Activated T-cell treated with anti-CD3 and anti-CD28 coated beads, Interleukin-2, amount 50 U/mL, for 4 hours (primary cell): ENCODE measurements at regions not wholly inside any gene's neighbourhood (a gene's known extent, or its start where the extent isn't known, plus 50 kb on each side); places are given as distances from the start of the nearest gene placed in this dataset.

Experiments
- ATAC-seq, 2 donors: fragments of 200-7000 bp; cut with Tn5 transposase; one replicate each; pipeline ENCODE4 v1.10.0; 2021
- DNase-seq: peaks from one replicate; pipeline ENCODE4 v3.0.0-alpha.2; 2020
- H3K27me3 Mint-ChIP-seq: one replicate; pipeline ENCODE4 v1.8.0; 2021; ENCODE audit warnings: low read depth, mixed read lengths
- H3K36me3 Mint-ChIP-seq: one replicate; pipeline ENCODE4 v1.8.0; 2022; ENCODE audit warnings: mixed read lengths; ENCODE audit not compliant: insufficient read depth
- H3K4me1 Mint-ChIP-seq: one replicate; pipeline ENCODE4 v1.8.0; 2021; ENCODE audit warnings: low read depth, mixed read lengths
- H3K4me3 Mint-ChIP-seq: one replicate; pipeline ENCODE4 v1.8.0; 2021; ENCODE audit warnings: mild to moderate bottlenecking, moderate library complexity, mixed read lengths
- H3K9me3 Mint-ChIP-seq: one replicate; pipeline ENCODE4 v1.8.0; 2021; ENCODE audit warnings: mixed read lengths

- Mint-ChIP-seq H3K4me3 (no peak overlapping the region), H3K4me1 (no peaks in the 10 kb centered on the region), H3K27me3 (no peaks in the 10 kb centered on the region), H3K9me3 (no peaks in the 10 kb centered on the region), H3K36me3 (no peaks in the 10 kb centered on the region)
- no peak for ATAC-seq
- no peak for DNase-seq
Observed at GRCh38 chrX:25198253-25198652, 182.5 kb upstream of the ARX start.

GRCh38 chrX:25196221-25196620 lies 180.5 kb upstream of the ARX start:
- Mint-ChIP-seq H3K4me3 (no peak overlapping the region), H3K4me1 (no peaks in the 10 kb centered on the region), H3K36me3 (no peaks in the 10 kb centered on the region), H3K9me3 (no peaks in the 10 kb centered on the region), H3K27me3 (no peaks in the 10 kb centered on the region)
- no peak for DNase-seq
- ATAC-seq, result no peak

- Mint-ChIP-seq H3K4me1 (no peaks in the 10 kb centered on the region), H3K4me3 (no peak overlapping the region), H3K36me3 (no peaks in the 10 kb centered on the region), H3K27me3 (no peaks in the 10 kb centered on the region), H3K9me3 (peaks cover 14% of the 10 kb centered on the region)
- DNase-seq, result no peak
- ATAC-seq, result no peak
Observed at GRCh38 chrX:25191403-25191802, 175.6 kb upstream of the ARX start.

- DNase-seq, result no peak
- no peaks in the 10 kb centered on the region for H3K27me3 Mint-ChIP-seq
- H3K4me3 Mint-ChIP-seq, result no peak overlapping the region
- no peaks in the 10 kb centered on the region for H3K4me1 Mint-ChIP-seq
- no peaks in the 10 kb centered on the region for H3K9me3 Mint-ChIP-seq
- ATAC-seq, result no peak
- no peaks in the 10 kb centered on the region for H3K36me3 Mint-ChIP-seq
Observed at GRCh38 chrX:25181775-25182174, 166.0 kb upstream of the ARX start.

- Mint-ChIP-seq H3K27me3 (no peaks in the 10 kb centered on the region), H3K9me3 (no peaks in the 10 kb centered on the region), H3K4me3 (no peak overlapping the region), H3K4me1 (no peaks in the 10 kb centered on the region), H3K36me3 (no peaks in the 10 kb centered on the region)
- ATAC-seq, result no peak
- DNase-seq, result no peak
Observed at GRCh38 chrX:25180242-25180641, 164.5 kb upstream of the ARX start.

- H3K4me3 Mint-ChIP-seq, result no peak overlapping the region
- H3K27me3 Mint-ChIP-seq, result no peaks in the 10 kb centered on the region
- no peaks in the 10 kb centered on the region for H3K4me1 Mint-ChIP-seq
- no peaks in the 10 kb centered on the region for H3K36me3 Mint-ChIP-seq
- H3K9me3 Mint-ChIP-seq, result no peaks in the 10 kb centered on the region
- DNase-seq, result no peak
- ATAC-seq, result no peak
Observed at GRCh38 chrX:25178555-25178954, 162.8 kb upstream of the ARX start.

- no peak overlapping the region for H3K4me3 Mint-ChIP-seq
Observed at GRCh38 chrX:25175743-25176142, 160.0 kb upstream of the ARX start.

GRCh38 chrX:25175171-25175570 lies 159.4 kb upstream of the ARX start:
- Mint-ChIP-seq H3K9me3 (no peaks in the 10 kb centered on the region), H3K36me3 (no peaks in the 10 kb centered on the region), H3K4me3 (no peak overlapping the region), H3K27me3 (no peaks in the 10 kb centered on the region), H3K4me1 (no peaks in the 10 kb centered on the region)
- ATAC-seq, result no peak
- DNase-seq, result no peak

More at GRCh38 chrX:25175743-25176142, 160.0 kb upstream of the ARX start:
- no peak for ATAC-seq
- DNase-seq, result no peak
- Mint-ChIP-seq H3K9me3 (no peaks in the 10 kb centered on the region), H3K4me1 (no peaks in the 10 kb centered on the region), H3K27me3 (no peaks in the 10 kb centered on the region), H3K36me3 (no peaks in the 10 kb centered on the region)

- Mint-ChIP-seq H3K36me3 (no peaks in the 10 kb centered on the region), H3K9me3 (no peaks in the 10 kb centered on the region), H3K27me3 (no peaks in the 10 kb centered on the region), H3K4me1 (no peaks in the 10 kb centered on the region), H3K4me3 (no peak overlapping the region)
- no peak for DNase-seq
- ATAC-seq, result no peak
Observed at GRCh38 chrX:25166546-25166945, 150.8 kb upstream of the ARX start.

GRCh38 chrX:25166145-25166544 lies 150.4 kb upstream of the ARX start:
- H3K9me3 Mint-ChIP-seq, result no peaks in the 10 kb centered on the region

GRCh38 chrX:25158635-25159034 lies 142.9 kb upstream of the ARX start:
- Mint-ChIP-seq H3K4me1 (no peaks in the 10 kb centered on the region), H3K4me3 (no peak overlapping the region), H3K9me3 (no peaks in the 10 kb centered on the region), H3K27me3 (no peaks in the 10 kb centered on the region), H3K36me3 (no peaks in the 10 kb centered on the region)
- ATAC-seq (peak in 1 of 2 donors; percentile 21), DNase-seq (no peak)

More at GRCh38 chrX:25166145-25166544, 150.4 kb upstream of the ARX start:
- Mint-ChIP-seq H3K4me3 (no peak overlapping the region), H3K4me1 (no peaks in the 10 kb centered on the region), H3K27me3 (no peaks in the 10 kb centered on the region), H3K36me3 (no peaks in the 10 kb centered on the region)
- DNase-seq (no peak), ATAC-seq (no peak)

- ATAC-seq, result no peak
Observed at GRCh38 chrX:25156832-25157231, 141.1 kb upstream of the ARX start.

GRCh38 chrX:25156323-25156722 lies 140.6 kb upstream of the ARX start:
- DNase-seq, result no peak
- ATAC-seq, result no peak
- Mint-ChIP-seq H3K36me3 (no peaks in the 10 kb centered on the region), H3K27me3 (no peaks in the 10 kb centered on the region), H3K4me3 (no peak overlapping the region), H3K4me1 (no peaks in the 10 kb centered on the region), H3K9me3 (no peaks in the 10 kb centered on the region)

More at GRCh38 chrX:25156832-25157231, 141.1 kb upstream of the ARX start:
- no peak overlapping the region for H3K4me3 Mint-ChIP-seq
- DNase-seq, result no peak
- H3K36me3 Mint-ChIP-seq, result no peaks in the 10 kb centered on the region
- H3K9me3 Mint-ChIP-seq, result no peaks in the 10 kb centered on the region
- H3K4me1 Mint-ChIP-seq, result no peaks in the 10 kb centered on the region
- no peaks in the 10 kb centered on the region for H3K27me3 Mint-ChIP-seq

GRCh38 chrX:25154168-25154567 lies 138.4 kb upstream of the ARX start:
- ATAC-seq (no peak), DNase-seq (no peak)
- Mint-ChIP-seq H3K36me3 (no peaks in the 10 kb centered on the region), H3K9me3 (no peaks in the 10 kb centered on the region), H3K27me3 (peaks cover under 1% of the 10 kb centered on the region), H3K4me1 (no peaks in the 10 kb centered on the region), H3K4me3 (no peak overlapping the region)

GRCh38 chrX:25151749-25152148 lies 136.0 kb upstream of the ARX start:
- ATAC-seq (no peak), DNase-seq (no peak)
- Mint-ChIP-seq H3K4me3 (no peak overlapping the region), H3K4me1 (no peaks in the 10 kb centered on the region), H3K36me3 (no peaks in the 10 kb centered on the region), H3K9me3 (no peaks in the 10 kb centered on the region), H3K27me3 (peaks cover 2% of the 10 kb centered on the region)
